T-helper 1 cell treated with Interleukin-12 subunit alpha and Interleukin-12 subunit beta and Interleukin-4 antibody, amounts not matched to agents 30 ng/mL and 1 ng/mL, for 36 hours (primary cell): ENCODE measurements at regions not wholly inside any gene's neighbourhood (a gene's known extent, or its start where the extent isn't known, plus 50 kb on each side); places are given as distances from the start of the nearest gene placed in this dataset.
"Not testable (repeated sequence)": the region's sequence is repeated elsewhere in the genome, so short reads cannot be mapped to it uniquely, and the experiment has no call there.

Experiments
- intact Hi-C: fragments of 100-400 bp; cut with micrococcal nuclease; formaldehyde crosslinking; loops from one replicate; pipeline ENCODE4 v1.15.1; 2024

DNA sequence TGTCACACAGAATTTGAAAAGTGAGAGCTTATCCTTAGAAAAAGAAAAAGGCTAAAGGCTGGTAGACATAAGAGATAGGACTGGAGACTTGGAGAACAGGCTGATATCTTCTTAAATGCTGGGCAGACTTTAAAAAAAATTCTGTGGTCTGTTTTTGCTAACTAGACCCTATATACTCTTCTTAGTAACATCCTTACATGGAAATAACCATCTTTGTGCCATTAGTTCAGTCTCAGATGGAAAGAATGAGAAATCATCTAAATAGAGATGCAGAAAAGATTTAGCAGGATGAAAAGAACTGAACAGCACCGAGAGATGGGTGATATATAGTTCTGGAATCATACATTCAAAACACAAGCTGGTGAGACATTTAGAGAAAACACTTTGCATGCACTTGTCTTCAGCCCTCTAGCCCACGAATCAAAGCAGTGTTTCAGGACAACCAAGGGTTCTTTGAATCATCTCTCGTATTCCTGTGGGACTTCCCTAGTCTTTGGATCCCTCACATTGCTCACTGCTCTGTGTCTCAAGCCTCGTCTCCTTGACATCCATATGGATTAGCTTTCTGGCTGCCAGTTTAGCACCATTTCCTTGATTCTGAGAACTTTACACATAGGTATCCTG is 93.0 kb upstream of the LYSMD4 start:
- intact Hi-C loops, result no loop called here

DNA sequence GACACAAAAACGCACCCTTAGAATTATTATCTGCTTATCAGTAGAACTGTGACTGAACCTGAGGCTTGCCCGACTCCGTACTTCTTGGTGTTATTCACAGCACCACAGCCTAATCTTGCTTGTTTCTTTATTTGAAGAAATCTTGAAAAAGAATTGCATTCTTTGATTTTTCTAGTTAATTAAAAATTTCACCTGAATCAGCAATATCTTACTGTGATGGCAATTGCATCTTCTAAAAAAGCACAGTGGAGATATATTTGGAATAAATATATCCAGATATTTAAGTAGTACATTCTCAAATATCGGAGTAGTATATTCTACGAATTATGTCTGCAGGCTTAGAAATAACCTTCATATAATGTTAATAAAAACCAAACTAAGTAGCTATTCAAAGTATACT is 90.1 kb upstream of the LYSMD4 start:
- intact Hi-C loops, result no loop called here

- intact Hi-C loops, result no loop called here
Measured at GRCh38 chr15:99819981-99820718, 86.9 kb upstream of the LYSMD4 start.

GRCh38 chr15:99818872-99819271 is 85.6 kb upstream of the LYSMD4 start:
- intact Hi-C loops, result no loop called here

DNA sequence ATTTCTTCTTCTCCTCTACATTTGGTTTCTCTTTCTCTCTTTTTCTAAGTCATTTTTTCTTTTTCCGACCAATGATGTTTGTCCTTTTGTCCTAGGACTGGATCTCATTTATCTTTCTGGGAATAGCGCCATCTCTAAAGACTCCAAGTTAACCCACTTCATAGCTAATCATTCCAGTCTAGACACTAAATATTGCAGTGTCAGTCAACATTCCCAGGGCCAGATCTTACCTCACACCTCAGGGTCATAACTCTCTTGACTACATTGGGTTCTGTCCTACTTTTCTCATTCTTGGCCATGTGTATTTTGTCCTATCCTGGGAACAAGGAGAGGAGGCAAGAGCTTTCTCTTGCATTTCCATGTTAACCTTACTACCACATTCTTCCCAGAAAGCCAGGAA is 83.6 kb upstream of the LYSMD4 start:
- intact Hi-C loops, result not testable (repeated sequence)

- intact Hi-C loops, result not testable (repeated sequence)
Measured at GRCh38 chr15:99810663-99811062, 77.4 kb upstream of the LYSMD4 start.

GRCh38 chr15:99799854-99800250 is 66.6 kb upstream of the LYSMD4 start:
- intact Hi-C loops, result loop anchor here (5.0 kb wide), 1 partner anchor 528 kb away; no protein-coding TSS in a partner anchor

GRCh38 chr15:99799182-99799853 is 66.1 kb upstream of the LYSMD4 start:
- intact Hi-C loops, result loop anchor here (5.0 kb wide), 1 partner anchor 527 kb away; no protein-coding TSS in a partner anchor

DNA sequence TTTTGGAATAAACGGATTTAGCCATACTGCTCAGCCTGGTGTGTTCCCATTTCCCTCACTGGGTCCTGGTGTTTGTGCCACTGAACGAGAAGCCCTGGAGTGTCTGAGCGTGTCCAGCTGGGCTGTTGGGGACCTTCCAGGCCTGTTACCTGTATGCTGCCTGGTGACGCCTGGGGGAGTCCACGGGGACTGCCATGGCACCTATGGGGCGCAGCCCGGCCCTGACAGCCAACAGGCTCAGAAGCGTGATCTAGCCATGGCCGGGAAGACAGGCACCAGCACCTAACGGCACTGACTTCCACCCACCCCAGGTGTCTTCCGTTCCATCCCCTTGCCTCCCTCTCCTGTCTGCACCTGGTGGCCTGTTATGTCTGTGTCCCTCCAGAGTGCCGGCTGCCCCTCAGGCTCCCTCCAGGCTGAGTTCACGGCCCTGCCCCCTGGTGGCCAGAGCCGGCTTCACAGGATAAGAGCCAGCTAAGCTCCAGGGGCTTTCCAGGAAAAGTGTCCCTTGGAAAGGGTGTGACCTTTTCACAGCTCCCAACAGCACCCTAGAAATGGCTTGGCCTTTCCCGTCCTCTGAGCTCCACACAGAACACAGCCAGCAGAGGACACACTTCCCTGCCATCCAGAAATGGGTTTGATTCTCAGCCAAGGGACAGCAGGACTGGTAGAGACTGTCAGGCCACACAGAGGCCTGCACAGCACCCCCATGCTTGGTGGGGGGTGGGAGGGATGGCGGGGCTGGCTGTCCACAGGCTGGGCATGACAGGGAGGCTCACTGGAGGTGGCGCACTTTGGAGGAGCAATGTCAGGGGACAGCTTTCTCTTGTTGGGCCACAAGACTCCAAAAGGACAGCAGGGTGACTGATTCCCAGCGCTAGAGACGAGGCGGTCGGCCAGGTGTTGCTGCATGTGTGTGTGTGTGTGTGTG is 64.0 kb upstream of the LYSMD4 start:
- intact Hi-C loops, result loop anchor here (2.0 to 5.0 kb wide), 2 partner anchors 64 to 525 kb away; partner anchors contain the start of gene LYSMD4

GRCh38 chr15:99791881-99792807 is 58.9 kb upstream of the LYSMD4 start:
- intact Hi-C loops, result not testable (repeated sequence)

GRCh38 chr15:99790751-99791150 is 57.5 kb upstream of the LYSMD4 start:
- intact Hi-C loops, result not testable (repeated sequence)

- intact Hi-C loops, result no loop called here
Measured at GRCh38 chr15:99788156-99788555, 54.9 kb upstream of the LYSMD4 start.

DNA sequence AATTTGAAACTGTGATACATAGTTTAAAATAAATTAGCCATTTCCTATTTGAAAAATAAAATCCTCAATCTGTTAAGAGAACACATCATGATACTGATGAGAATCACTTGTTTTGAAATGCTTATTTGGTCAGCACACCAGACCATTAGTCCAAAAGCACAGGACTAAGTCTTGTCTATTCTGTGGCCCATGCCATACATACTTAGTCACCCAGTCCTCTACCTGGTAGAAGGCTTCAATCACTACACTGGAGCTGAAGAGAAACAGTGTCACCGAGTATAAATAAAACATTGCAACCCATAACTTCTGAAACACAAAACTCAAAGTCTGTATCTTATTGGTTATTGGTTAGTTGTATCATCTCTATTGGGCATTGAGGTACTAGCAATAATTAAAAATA is 51.6 kb upstream of the LYSMD4 start:
- intact Hi-C loops, result not testable (repeated sequence)

- intact Hi-C loops, result not testable (repeated sequence)
Measured at GRCh38 chr15:99783918-99784619, 50.8 kb upstream of the LYSMD4 start.
